B cell (primary cell): ENCODE measurements at regions not wholly inside any gene's neighbourhood (a gene's known extent, or its start where the extent isn't known, plus 50 kb on each side); places are given as distances from the start of the nearest gene placed in this dataset.

Experiments
- EZH2 ChIP-seq: IDR thresholded peaks from 2 replicates; pipeline ENCODE4 v1.6.1; 2012; ENCODE audit warnings: borderline replicate concordance, low read depth, mild to moderate bottlenecking, moderate library complexity, low read length; ENCODE audit not compliant: insufficient read depth, poor library complexity, severe bottlenecking
- TF ChIP-seq, protein P1 (sequence below): fragments of 200-600 bp; IDR thresholded peaks from one replicate; pipeline ENCODE4 v1.8.0; 2022; ENCODE audit warnings: antibody characterized with exemption, mild to moderate bottlenecking

DNA sequence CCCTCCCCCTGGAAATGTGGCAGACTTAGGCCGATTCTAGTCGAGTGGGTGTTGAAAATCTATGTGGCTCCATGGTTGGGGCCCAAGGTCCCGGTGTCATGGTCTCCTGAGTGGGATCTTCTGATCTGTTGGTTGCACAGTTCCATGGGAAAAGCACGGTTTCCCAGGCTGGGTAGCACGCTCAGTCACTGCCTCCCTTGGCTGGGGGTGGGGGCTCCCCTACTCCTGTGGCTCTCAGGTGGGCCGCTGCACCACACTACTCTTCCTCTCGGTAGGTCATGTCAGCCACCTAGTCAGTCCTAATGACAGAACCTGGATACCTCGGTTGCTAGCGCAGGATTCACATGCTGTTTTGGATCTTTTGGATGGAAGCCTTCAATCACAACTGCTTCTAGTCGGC lies 247.0 kb downstream of the SPRY2 start:
- TF ChIP-seq, protein P1, sequence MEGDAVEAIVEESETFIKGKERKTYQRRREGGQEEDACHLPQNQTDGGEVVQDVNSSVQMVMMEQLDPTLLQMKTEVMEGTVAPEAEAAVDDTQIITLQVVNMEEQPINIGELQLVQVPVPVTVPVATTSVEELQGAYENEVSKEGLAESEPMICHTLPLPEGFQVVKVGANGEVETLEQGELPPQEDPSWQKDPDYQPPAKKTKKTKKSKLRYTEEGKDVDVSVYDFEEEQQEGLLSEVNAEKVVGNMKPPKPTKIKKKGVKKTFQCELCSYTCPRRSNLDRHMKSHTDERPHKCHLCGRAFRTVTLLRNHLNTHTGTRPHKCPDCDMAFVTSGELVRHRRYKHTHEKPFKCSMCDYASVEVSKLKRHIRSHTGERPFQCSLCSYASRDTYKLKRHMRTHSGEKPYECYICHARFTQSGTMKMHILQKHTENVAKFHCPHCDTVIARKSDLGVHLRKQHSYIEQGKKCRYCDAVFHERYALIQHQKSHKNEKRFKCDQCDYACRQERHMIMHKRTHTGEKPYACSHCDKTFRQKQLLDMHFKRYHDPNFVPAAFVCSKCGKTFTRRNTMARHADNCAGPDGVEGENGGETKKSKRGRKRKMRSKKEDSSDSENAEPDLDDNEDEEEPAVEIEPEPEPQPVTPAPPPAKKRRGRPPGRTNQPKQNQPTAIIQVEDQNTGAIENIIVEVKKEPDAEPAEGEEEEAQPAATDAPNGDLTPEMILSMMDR, result no peak
- no peak for TF ChIP-seq EZH2
